Activated T-cell treated with anti-CD3 and anti-CD28 coated beads, Interleukin-2, amount 50 U/mL, for 24 hours (primary cell): ENCODE measurements at regions not wholly inside any gene's neighbourhood (a gene's known extent, or its start where the extent isn't known, plus 50 kb on each side); places are given as distances from the start of the nearest gene placed in this dataset.

ENCODE experiments used
- DNase-seq: peaks from one replicate; pipeline ENCODE4 v3.0.0-alpha.2; 2020
- H3K27ac Mint-ChIP-seq: 2 replicates; pipeline ENCODE4 v1.8.0; 2020; ENCODE audit warnings: mild to moderate bottlenecking, mixed read lengths
- H3K27me3 Mint-ChIP-seq: 2 replicates; pipeline ENCODE4 v1.8.0; 2020; ENCODE audit warnings: mixed read lengths
- H3K36me3 Mint-ChIP-seq: 2 replicates; pipeline ENCODE4 v1.8.0; 2020; ENCODE audit warnings: low read depth, mixed read lengths
- H3K4me1 Mint-ChIP-seq: 2 replicates; pipeline ENCODE4 v1.8.0; 2020; ENCODE audit warnings: low read depth, mixed read lengths
- H3K4me3 Mint-ChIP-seq: 2 replicates; pipeline ENCODE4 v1.8.0; 2020; ENCODE audit warnings: mild to moderate bottlenecking, moderate library complexity, mixed read lengths
- H3K9me3 Mint-ChIP-seq: 2 replicates; pipeline ENCODE4 v1.8.0; 2020; ENCODE audit warnings: mixed read lengths

GRCh38 chr10:125560947-125561346 is 122.0 kb downstream of the TEX36 start:
- H3K27me3 Mint-ChIP-seq = peaks cover 15% of the 10 kb centered on the region
- H3K4me1 Mint-ChIP-seq = no peaks in the 10 kb centered on the region
- DNase-seq = no peak
- H3K9me3 Mint-ChIP-seq = no peaks in the 10 kb centered on the region
- no peak overlapping the region for H3K4me3 Mint-ChIP-seq
- no peaks in the 10 kb centered on the region for H3K36me3 Mint-ChIP-seq
- no peak overlapping the region for H3K27ac Mint-ChIP-seq

GRCh38 chr10:125559210-125559609 is 123.8 kb downstream of the TEX36 start:
- Mint-ChIP-seq H3K36me3 (no peaks in the 10 kb centered on the region), H3K9me3 (no peaks in the 10 kb centered on the region), H3K27ac (no peak overlapping the region), H3K4me3 (no peak overlapping the region), H3K27me3 (peaks cover 21% of the 10 kb centered on the region), H3K4me1 (no peaks in the 10 kb centered on the region)
- no peak for DNase-seq

- DNase-seq = no peak
- no peaks in the 10 kb centered on the region for H3K4me1 Mint-ChIP-seq
- no peak overlapping the region for H3K27ac Mint-ChIP-seq
- peaks cover 15% of the 10 kb centered on the region for H3K27me3 Mint-ChIP-seq
- no peak overlapping the region for H3K4me3 Mint-ChIP-seq
- H3K9me3 Mint-ChIP-seq = no peaks in the 10 kb centered on the region
- H3K36me3 Mint-ChIP-seq = no peaks in the 10 kb centered on the region
These were observed 125.0 kb downstream of the TEX36 start for GRCh38 chr10:125557801-125558505.

- no peak overlapping the region for H3K4me3 Mint-ChIP-seq
- H3K9me3 Mint-ChIP-seq = no peaks in the 10 kb centered on the region
- no peak for DNase-seq
- H3K36me3 Mint-ChIP-seq = no peaks in the 10 kb centered on the region
- H3K27ac Mint-ChIP-seq = no peak overlapping the region
- H3K27me3 Mint-ChIP-seq = peaks cover 15% of the 10 kb centered on the region
- no peaks in the 10 kb centered on the region for H3K4me1 Mint-ChIP-seq
These were observed 125.7 kb downstream of the TEX36 start for GRCh38 chr10:125557311-125557710.

GRCh38 chr10:125556882-125557281 is 126.1 kb downstream of the TEX36 start:
- H3K9me3 Mint-ChIP-seq = no peaks in the 10 kb centered on the region
- peaks cover 15% of the 10 kb centered on the region for H3K27me3 Mint-ChIP-seq
- DNase-seq = no peak
- H3K4me3 Mint-ChIP-seq = no peak overlapping the region
- no peaks in the 10 kb centered on the region for H3K36me3 Mint-ChIP-seq
- no peak overlapping the region for H3K27ac Mint-ChIP-seq
- H3K4me1 Mint-ChIP-seq = no peaks in the 10 kb centered on the region

- Mint-ChIP-seq H3K36me3 (no peaks in the 10 kb centered on the region), H3K27ac (no peak overlapping the region), H3K27me3 (peaks cover 15% of the 10 kb centered on the region), H3K4me3 (no peak overlapping the region), H3K4me1 (no peaks in the 10 kb centered on the region), H3K9me3 (no peaks in the 10 kb centered on the region)
- no peak for DNase-seq
These were observed 127.2 kb downstream of the TEX36 start for GRCh38 chr10:125555743-125556142.

- no peak for DNase-seq
- H3K27me3 Mint-ChIP-seq = peaks cover 15% of the 10 kb centered on the region
- no peaks in the 10 kb centered on the region for H3K9me3 Mint-ChIP-seq
- H3K4me3 Mint-ChIP-seq = no peak overlapping the region
- no peaks in the 10 kb centered on the region for H3K36me3 Mint-ChIP-seq
- no peak overlapping the region for H3K27ac Mint-ChIP-seq
- no peaks in the 10 kb centered on the region for H3K4me1 Mint-ChIP-seq
These were observed 127.7 kb downstream of the TEX36 start for GRCh38 chr10:125555267-125555666.

- Mint-ChIP-seq H3K4me3 (no peak overlapping the region), H3K36me3 (no peaks in the 10 kb centered on the region), H3K27me3 (peaks cover 15% of the 10 kb centered on the region), H3K9me3 (no peaks in the 10 kb centered on the region), H3K27ac (no peak overlapping the region), H3K4me1 (no peaks in the 10 kb centered on the region)
- DNase-seq = no peak
These were observed 128.2 kb downstream of the TEX36 start for GRCh38 chr10:125554753-125555152.

- H3K4me1 Mint-ChIP-seq = no peaks in the 10 kb centered on the region
- H3K27ac Mint-ChIP-seq = no peak overlapping the region
- no peaks in the 10 kb centered on the region for H3K9me3 Mint-ChIP-seq
- peaks cover 15% of the 10 kb centered on the region for H3K27me3 Mint-ChIP-seq
- H3K4me3 Mint-ChIP-seq = no peak overlapping the region
- DNase-seq = no peak
- no peaks in the 10 kb centered on the region for H3K36me3 Mint-ChIP-seq
These were observed 128.8 kb downstream of the TEX36 start for GRCh38 chr10:125554016-125554703.

- no peak overlapping the region for H3K27ac Mint-ChIP-seq
- H3K4me3 Mint-ChIP-seq = no peak overlapping the region
- H3K4me1 Mint-ChIP-seq = no peaks in the 10 kb centered on the region
- no peaks in the 10 kb centered on the region for H3K36me3 Mint-ChIP-seq
- no peaks in the 10 kb centered on the region for H3K9me3 Mint-ChIP-seq
- peaks cover 15% of the 10 kb centered on the region for H3K27me3 Mint-ChIP-seq
- no peak for DNase-seq
These were observed 129.9 kb downstream of the TEX36 start for GRCh38 chr10:125553091-125553490.

- Mint-ChIP-seq H3K4me3 (no peak overlapping the region), H3K9me3 (no peaks in the 10 kb centered on the region), H3K27me3 (peaks cover 15% of the 10 kb centered on the region), H3K36me3 (no peaks in the 10 kb centered on the region), H3K27ac (no peak overlapping the region), H3K4me1 (no peaks in the 10 kb centered on the region)
- no peak for DNase-seq
These were observed 131.7 kb downstream of the TEX36 start for GRCh38 chr10:125551247-125551646.

- Mint-ChIP-seq H3K4me1 (no peaks in the 10 kb centered on the region), H3K4me3 (no peak overlapping the region), H3K27ac (no peak overlapping the region), H3K27me3 (peaks cover 11% of the 10 kb centered on the region), H3K9me3 (no peaks in the 10 kb centered on the region), H3K36me3 (no peaks in the 10 kb centered on the region)
- no peak for DNase-seq
These were observed 132.6 kb downstream of the TEX36 start for GRCh38 chr10:125550362-125550761.

GRCh38 chr10:125549653-125550052 is 133.3 kb downstream of the TEX36 start:
- no peak for DNase-seq
- Mint-ChIP-seq H3K4me1 (no peaks in the 10 kb centered on the region), H3K4me3 (no peak overlapping the region), H3K9me3 (no peaks in the 10 kb centered on the region), H3K36me3 (no peaks in the 10 kb centered on the region), H3K27ac (no peak overlapping the region), H3K27me3 (peaks cover 13% of the 10 kb centered on the region)

- H3K4me3 Mint-ChIP-seq = no peak overlapping the region
- DNase-seq = no peak
- H3K27ac Mint-ChIP-seq = no peak overlapping the region
- no peaks in the 10 kb centered on the region for H3K9me3 Mint-ChIP-seq
- no peaks in the 10 kb centered on the region for H3K36me3 Mint-ChIP-seq
- H3K27me3 Mint-ChIP-seq = peaks cover 14% of the 10 kb centered on the region
- H3K4me1 Mint-ChIP-seq = no peaks in the 10 kb centered on the region
These were observed 134.1 kb downstream of the TEX36 start for GRCh38 chr10:125548878-125549277.

- DNase-seq = no peak
- Mint-ChIP-seq H3K9me3 (no peaks in the 10 kb centered on the region), H3K36me3 (no peaks in the 10 kb centered on the region), H3K27ac (no peak overlapping the region), H3K27me3 (peaks cover 14% of the 10 kb centered on the region), H3K4me1 (no peaks in the 10 kb centered on the region), H3K4me3 (no peak overlapping the region)
These were observed 134.6 kb downstream of the TEX36 start for GRCh38 chr10:125548356-125548755.
